HFF-Myc (cell line): ENCODE measurements at regions not wholly inside any gene's neighbourhood (a gene's known extent, or its start where the extent isn't known, plus 50 kb on each side); places are given as distances from the start of the nearest gene placed in this dataset.

ENCODE experiments used
- DNase-seq: peaks from one replicate; pipeline ENCODE4 v3.0.0-alpha.2; 2011; ENCODE audit warnings: low read depth; ENCODE audit errors: extremely low read depth
- H3K4me3 ChIP-seq: replicated peaks from 2 replicates; pipeline ENCODE4 v1.5.1; 2011; ENCODE audit warnings: low read depth, mild to moderate bottlenecking, control low read depth, low read length
- CTCF ChIP-seq: IDR thresholded peaks from 2 replicates; pipeline ENCODE4 v1.5.1; 2012; ENCODE audit warnings: mild to moderate bottlenecking, low read depth, low read length, control low read depth; ENCODE audit errors: missing control alignments

DNA sequence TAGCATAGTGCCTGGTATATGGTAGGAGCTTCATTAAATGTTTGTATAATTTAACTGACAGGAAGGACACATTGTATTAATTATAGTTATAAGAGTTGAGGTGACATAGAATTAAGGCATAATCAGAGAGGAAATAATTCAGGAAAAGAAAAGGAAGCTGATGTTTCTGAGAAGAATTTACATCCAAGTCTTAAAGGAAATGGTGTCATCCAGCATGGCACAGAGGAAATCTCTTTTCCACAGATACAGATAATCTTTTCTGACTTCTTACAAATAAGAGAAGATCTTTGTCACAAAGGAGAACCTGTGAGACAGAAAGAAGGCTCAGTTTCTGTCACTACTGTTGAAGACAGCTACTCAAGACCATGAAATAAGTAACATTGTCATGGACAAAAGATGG, 222.5 kb downstream of the GJA1 start:
- no peak for DNase-seq
- TF ChIP-seq CTCF, result no peak
- H3K4me3 ChIP-seq, result no peak overlapping the region

DNA sequence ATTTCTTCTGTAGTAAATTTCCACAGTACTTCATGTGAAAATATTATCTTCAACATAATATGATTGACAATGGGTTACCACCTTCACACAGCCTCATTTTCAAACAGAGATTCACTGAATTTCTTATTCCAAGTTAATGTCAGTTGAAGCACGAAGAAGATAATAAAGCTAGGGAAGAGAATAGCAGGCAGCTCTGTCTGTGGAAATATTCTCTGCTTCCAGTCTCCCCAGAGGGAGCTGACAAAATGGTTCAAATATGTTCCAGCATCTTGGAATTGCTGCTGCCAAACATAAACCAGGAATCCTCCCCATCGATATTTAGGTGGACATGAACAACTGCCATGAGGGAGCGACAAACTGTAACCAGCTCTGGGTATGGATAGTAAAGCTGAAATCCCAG, 224.8 kb downstream of the GJA1 start:
- H3K4me3 ChIP-seq, result no peak overlapping the region
- no peak for DNase-seq
- TF ChIP-seq CTCF, result no peak

GRCh38 chr6:121663292-121663810, 227.9 kb downstream of the GJA1 start:
- DNase-seq, result no peak
- H3K4me3 ChIP-seq, result no peak overlapping the region
- TF ChIP-seq CTCF, result no peak

GRCh38 chr6:121664158-121664557, 228.7 kb downstream of the GJA1 start:
- TF ChIP-seq CTCF, result no peak
- H3K4me3 ChIP-seq, result no peak overlapping the region
- no peak for DNase-seq

- DNase-seq, result peak; percentile 63
- no peak for TF ChIP-seq CTCF
- H3K4me3 ChIP-seq, result no peak overlapping the region
Measured at GRCh38 chr6:121666814-121667213, 231.4 kb downstream of the GJA1 start.

- no peak for DNase-seq
- no peak overlapping the region for H3K4me3 ChIP-seq
- TF ChIP-seq CTCF, result no peak
Measured at GRCh38 chr6:121668259-121668658, 232.8 kb downstream of the GJA1 start.

DNA sequence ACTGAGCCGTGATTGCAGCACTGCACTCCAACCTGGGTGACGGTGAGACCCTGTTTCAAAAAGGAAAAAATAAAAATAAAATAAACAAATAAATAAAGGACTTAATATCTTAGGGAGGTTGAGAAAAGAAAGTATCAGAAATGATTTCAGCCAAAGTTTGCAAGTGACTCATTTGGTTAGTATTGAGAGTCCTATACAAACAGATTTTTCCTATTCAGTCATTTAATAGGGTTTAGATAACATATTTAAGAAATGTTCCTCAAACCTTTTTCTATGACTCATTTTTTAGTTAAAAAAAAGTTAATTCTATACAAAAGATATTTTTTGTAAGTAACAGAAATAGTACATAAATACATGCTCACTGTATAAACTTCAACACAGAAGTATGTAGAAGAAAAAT, 235.1 kb downstream of the GJA1 start:
- no peak overlapping the region for H3K4me3 ChIP-seq
- DNase-seq, result no peak
- TF ChIP-seq CTCF, result no peak
